ENCODE measurements at regions not wholly inside any gene's neighbourhood (a gene's known extent, or its start where the extent isn't known, plus 50 kb on each side); places are given as distances from the start of the nearest gene placed in this dataset.
"Not testable (repeated sequence)": the region's sequence is repeated elsewhere in the genome, so short reads cannot be mapped to it uniquely, and the experiment has no call there.

DNA sequence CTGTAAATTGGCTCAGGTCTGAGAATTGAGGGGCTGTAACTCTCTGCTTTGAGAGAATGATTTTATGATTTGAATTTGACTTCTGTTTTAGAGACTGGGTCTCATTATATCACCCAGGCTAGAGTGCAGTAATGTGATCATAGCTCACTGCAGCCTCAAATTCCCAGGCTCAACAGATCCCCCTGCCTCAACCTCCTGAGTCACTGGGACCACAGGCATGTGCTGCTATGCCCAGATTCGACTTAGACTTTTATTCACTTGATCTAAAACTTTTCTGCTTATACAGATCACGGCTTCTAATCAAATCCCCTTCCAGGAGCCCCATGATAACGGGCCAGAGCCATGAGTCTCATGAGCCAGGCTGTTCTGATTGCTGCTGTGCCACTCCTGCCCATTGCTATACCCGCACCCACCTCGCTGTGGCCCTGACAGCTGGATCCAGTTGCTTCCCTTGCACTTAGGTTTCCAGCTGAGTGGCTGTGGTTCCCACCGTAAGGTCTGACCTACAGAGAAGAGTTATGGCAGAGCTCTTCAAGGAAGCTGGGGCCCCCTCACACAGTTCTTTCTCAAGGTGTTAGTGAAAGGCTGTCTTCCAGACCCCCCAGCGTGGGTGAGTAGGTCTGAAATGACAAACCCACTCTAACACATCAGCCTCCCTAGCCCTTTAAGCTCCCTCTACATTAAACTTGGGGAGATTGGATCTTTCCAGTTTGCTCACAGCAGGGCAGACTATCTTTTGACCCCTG, 251.2 kb upstream of the SGCG start:
- no peak for DNase-seq

DNA sequence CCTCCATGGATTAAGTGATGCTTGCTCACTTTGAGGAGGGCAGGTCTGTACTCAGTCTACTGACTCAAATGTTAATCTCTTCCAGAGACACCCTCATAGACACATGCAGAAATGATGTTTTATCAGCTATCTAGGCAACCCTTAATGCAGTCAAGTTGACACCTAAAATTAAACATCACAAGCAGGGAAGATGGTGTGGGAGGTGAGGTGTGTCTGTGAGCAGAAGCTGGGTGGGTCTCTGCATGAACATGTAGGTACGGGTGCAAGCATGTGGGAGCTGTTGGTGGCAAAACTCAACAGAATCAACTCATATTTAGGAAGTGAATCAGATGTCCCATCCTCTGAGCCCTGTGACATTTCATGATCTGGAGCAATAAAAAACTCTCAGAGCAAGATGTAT, 249.2 kb upstream of the SGCG start:
- DNase-seq = no peak

GRCh38 chr13:22932632-22933412, 248.0 kb upstream of the SGCG start:
- not testable (repeated sequence) for DNase-seq

GRCh38 chr13:22933571-22934181, 247.1 kb upstream of the SGCG start:
- no peak for DNase-seq

DNA sequence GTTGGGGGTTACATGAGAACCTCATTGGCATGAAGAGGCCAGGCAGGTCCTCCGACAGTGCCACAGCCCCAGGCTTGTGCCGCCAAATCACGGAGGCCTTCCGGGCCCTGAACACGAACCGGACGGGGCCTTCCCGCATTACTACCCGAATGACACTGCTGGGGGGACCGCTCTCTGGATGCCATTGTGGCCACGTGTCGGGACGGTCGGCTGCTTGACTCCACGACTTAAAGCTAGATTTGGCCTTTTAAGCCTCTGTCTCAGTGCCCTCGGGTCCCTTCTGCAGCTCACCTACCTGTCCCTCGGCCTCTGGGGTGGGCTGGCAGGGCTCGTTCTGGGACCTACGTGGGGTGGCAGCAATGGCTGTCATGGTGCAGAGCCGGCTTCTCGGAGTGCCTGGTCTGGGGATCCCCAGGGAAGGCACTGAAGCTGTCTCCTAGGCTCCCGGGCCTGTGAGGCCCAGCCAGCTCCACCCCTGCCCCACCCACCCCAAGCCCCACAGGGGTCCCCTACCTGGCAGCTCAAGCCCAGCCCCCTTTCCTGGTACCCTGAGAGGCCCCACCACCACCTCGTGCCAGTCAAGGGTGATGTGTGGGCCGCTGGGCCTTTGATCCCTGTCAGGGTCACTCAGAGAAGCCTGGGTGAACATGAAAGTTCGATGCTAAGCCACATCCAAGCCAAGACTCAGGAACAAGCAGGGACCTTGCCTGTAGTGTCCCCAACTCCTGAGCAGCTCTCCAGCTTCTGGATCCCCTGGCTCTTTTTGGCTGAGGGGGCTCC, 245.8 kb upstream of the SGCG start:
- DNase-seq = no peak

DNA sequence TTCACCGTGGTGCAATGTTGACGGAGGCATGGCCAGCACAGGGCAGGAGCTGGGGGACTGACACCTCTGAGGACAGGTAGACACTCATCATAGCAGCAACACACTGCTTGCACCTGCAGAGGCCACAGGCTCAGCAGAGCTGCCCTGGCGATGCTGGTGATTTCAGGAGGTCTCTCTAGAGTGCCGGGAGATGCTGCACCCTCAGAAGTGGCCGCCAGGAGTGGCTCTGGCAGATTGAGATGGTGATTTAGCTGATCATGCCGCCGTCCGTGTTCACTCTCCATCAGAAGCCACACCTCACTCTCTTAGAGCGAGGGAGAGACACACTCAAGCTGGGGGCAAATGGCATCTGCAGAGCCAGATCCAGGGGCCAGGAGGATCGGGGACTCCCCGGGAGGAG, 244.6 kb upstream of the SGCG start:
- no peak for DNase-seq

DNA sequence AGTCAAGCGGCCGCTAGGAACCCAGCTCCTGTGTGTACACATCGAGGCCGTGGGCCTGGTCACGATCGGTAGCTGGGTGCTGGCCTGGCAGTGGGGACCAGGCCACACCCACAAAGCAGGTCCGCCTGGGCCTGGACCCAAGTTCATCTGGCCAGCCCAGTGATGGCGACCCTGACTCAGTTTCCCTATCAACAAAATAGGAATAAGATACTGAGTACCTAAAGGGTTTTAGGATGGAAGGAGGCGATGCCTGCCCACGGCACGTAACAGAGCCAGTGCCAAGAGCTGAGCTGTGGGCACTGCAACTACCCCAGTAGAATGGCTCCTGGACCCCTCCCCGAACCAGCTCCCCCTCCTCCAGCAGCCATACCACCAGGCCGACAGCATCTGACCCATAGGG, 243.5 kb upstream of the SGCG start:
- DNase-seq = no peak

DNA sequence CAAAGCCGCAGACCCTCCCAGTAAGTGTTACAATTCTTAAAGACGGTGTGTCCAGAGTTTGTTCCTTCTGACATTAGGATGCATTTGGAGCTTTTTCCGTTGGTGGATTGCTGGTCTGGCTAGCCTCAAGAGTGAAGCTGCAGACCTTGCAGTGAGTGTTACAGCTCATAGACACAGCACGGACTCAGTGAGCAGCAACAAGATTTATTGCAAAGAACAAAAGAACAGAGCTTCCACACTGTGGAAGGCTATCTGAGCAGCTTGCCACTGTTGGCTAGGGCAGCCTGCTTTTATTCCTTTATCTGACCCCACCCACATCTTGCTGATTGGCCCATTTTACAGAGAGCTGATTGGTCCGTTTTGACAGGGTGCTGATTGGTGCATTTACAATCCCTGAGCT, 242.8 kb upstream of the SGCG start:
- DNase-seq = no peak

DNA sequence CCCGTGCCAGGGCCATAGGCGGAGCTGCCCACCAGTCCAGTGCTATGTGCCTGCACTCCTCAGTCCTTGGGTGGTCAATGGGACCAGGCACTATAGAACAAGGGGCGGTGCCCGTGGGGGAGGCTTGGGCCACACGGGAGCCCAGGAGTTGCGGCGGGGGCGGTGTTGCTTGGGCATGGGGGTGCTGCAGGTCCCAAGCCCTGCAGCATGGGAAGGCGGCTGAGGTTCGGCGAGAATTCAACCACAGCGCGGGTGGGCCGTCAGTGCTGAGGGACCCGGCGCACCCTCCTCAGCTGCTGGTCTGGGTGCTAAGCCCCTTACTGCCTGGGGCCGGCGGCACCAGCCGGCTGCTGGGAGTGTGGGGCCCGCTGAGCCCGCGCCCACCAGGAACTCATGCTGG, 242.2 kb upstream of the SGCG start:
- DNase-seq = no peak

DNA sequence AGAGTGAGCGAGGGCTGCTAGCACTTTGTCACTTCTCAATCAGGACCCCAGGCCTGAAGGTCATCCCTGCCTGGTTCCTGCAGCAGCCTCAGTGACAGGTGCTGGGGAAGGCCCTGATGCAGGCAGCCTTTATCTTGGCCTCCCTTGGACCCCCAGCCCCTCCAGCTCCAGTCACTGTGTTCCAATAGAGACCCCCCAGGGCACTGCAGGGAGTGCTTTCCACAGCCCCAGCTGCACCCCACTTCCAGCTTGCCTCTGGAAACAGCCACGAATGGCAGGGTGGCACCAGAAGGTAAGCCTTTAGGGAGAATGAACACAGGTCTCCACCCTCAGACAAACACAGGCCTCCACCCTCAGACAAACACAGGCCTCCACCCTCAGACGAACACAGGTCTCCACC, 241.6 kb upstream of the SGCG start:
- DNase-seq = no peak

DNA sequence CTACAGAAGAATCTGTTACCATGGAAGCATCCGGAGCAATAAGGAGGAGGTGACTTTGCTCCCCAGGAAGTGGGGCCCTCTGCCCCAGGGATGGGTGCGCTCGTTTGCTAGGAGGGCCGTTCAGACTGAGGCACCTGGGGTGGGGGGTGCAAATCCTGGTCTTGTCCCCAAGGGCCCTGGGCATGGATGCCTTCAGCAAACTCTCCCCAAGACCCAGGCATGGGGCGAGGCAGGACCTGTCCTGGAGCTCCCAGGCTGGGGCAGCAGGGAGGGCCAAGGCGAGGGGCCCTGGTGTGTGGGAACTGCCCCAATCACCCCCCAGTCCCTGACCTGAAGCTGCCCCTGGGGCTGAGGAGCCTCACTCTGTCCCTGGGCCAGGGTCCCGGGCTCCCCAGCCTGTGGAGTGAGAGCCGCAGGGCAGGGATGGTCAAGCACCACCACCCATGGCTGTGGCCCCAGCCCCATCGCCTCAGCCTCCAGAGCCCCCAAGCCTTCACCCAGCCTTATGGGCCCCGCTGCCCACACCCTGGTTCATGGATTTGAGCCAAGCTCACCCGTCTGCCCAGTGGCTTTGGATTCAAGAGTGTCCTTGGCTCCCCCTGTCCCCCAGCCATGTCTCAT, 240.6 kb upstream of the SGCG start:
- no peak for DNase-seq

- DNase-seq = no peak
Measured at GRCh38 chr13:22940736-22941135, 240.0 kb upstream of the SGCG start.

GRCh38 chr13:22941495-22941894, 239.3 kb upstream of the SGCG start:
- DNase-seq = not testable (repeated sequence)

- not testable (repeated sequence) for DNase-seq
Measured at GRCh38 chr13:22942831-22943230, 237.9 kb upstream of the SGCG start.

- no peak for DNase-seq
Measured at GRCh38 chr13:22944378-22944777, 236.4 kb upstream of the SGCG start.

GRCh38 chr13:22945321-22946226, 235.2 kb upstream of the SGCG start:
- no peak for DNase-seq

DNA sequence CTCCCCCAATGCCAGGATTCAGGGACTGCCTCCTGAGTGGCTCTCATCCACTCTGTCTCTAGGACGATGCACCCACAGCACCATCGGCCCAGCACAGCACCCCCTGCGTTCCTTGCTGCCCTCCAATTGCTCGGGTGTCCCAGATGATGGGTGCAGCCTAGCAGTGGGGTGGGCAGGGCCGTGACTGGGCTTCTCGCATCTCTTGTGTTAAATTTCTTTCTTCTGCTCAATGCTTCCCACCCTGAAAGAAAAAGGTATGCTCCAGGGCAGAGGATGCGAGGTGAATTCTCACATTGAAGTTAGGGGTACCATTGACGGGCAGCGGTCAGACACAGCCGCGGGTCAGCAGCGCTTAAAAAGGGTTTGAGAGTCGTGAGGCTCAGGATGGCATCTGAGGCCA, 232.4 kb upstream of the SGCG start:
- no peak for DNase-seq

- DNase-seq = not testable (repeated sequence)
Measured at GRCh38 chr13:22952018-22952417, 228.8 kb upstream of the SGCG start.

- not testable (repeated sequence) for DNase-seq
Measured at GRCh38 chr13:22955147-22955546, 225.6 kb upstream of the SGCG start.

GRCh38 chr13:22956456-22957115, 224.2 kb upstream of the SGCG start:
- not testable (repeated sequence) for DNase-seq

GRCh38 chr13:22959859-22960258, 220.9 kb upstream of the SGCG start:
- not testable (repeated sequence) for DNase-seq
